ENCODE measurements at regions not wholly inside any gene's neighbourhood (a gene's known extent, or its start where the extent isn't known, plus 50 kb on each side); places are given as distances from the start of the nearest gene placed in this dataset.
"Not testable (repeated sequence)": the region's sequence is repeated elsewhere in the genome, so short reads cannot be mapped to it uniquely, and the experiment has no call there.

DNA sequence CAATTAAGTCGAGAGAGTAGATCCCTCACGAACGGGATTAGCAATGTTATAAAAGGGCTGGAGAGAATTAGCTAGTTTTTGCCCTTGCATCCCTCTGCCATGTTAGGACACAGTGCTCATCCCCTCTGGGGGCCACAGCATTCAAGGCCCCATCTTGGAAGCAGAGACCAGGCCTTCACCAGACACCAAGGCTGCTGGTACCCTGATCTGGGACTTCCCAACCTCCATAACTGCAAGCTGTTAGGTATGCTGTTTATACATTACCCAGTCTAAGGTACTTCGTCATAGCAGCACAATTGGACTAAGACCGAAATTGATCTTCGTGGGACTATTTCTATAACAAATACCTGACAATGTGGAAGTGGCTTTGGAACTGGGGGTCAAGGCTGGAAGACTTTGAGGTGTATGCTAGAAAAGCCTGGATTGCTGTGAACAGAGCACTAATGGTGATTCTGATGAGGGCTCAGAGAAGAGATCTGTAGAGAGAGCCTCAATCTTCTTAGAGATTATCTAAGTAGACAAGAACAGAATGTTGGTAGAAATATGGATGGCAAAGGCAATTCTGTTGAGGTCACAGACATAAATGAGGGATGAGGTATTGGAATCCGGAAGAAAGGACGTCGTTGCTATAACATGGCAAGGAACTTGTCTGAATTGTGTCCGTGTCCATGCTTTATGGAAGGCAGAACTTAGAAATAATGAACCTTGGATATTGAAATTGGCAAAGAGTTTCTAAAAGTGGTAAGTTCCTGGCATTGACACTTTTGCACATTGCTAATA, 83.8 kb upstream of the KIF26B start:
- in situ Hi-C loops (cut with MboI; ENCODE audit: low pct_unique_long_range_greater_than_20kb, low sequenced_read_pairs, unreplicated experiment) = no loop called here
- TF ChIP-seq, protein P1, sequence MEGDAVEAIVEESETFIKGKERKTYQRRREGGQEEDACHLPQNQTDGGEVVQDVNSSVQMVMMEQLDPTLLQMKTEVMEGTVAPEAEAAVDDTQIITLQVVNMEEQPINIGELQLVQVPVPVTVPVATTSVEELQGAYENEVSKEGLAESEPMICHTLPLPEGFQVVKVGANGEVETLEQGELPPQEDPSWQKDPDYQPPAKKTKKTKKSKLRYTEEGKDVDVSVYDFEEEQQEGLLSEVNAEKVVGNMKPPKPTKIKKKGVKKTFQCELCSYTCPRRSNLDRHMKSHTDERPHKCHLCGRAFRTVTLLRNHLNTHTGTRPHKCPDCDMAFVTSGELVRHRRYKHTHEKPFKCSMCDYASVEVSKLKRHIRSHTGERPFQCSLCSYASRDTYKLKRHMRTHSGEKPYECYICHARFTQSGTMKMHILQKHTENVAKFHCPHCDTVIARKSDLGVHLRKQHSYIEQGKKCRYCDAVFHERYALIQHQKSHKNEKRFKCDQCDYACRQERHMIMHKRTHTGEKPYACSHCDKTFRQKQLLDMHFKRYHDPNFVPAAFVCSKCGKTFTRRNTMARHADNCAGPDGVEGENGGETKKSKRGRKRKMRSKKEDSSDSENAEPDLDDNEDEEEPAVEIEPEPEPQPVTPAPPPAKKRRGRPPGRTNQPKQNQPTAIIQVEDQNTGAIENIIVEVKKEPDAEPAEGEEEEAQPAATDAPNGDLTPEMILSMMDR (IDR thresholded peaks at IDR 0.05; ENCODE audit: extremely low read depth, insufficient read depth, missing control alignments) = no peak
- no peak for DNase-seq (ENCODE audit: low spot score)

DNA sequence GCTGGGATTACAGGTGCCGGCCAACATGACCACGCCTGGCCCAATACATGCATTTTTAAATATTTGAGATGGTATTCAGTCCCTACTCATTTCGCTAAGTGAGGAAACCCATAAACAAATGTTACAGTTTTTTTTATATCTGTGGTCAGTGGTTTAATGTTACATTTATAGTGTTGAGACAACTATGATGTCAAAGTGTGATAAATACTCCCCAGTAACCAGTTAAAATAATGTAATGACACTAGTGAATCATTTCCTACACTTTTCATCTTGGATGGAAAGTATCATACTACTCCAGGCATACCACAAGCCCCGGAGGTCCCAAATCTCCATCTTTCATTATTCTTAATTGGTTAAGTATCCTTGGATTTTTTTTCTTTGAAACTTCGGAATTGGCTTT, 87.5 kb upstream of the KIF26B start:
- no peak for DNase-seq (ENCODE audit: low spot score)
- TF ChIP-seq, protein P1 (IDR thresholded peaks at IDR 0.05; ENCODE audit: extremely low read depth, insufficient read depth, missing control alignments) = no peak
- in situ Hi-C loops (cut with MboI; ENCODE audit: low pct_unique_long_range_greater_than_20kb, low sequenced_read_pairs, unreplicated experiment) = no loop called here

DNA sequence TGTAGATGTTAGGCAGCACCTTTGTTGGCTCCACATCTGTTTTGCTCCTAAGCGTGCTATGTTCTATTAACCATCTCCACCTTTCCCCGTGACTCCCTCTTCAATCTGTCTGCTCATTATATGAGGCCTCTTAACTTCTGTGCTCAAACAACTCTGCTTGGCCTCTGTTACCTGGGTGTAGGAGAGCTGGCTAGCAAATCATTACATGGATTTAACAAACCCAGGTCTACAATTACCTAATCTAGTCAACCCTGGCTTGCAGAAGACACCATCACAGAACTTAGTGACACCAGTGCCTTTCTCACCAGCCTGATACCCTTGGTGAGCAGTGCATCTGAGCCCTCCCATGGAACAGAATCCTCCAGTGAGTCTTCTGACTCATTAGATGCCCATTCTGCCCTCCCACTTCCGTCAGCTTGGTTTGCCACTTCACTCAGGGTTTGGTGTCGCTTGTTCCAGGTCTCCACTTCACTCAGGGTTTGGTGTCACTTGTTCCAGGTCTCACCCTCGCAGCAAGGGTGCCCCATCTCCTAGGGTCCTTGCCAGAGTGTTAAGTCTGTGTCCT, 92.0 kb upstream of the KIF26B start:
- TF ChIP-seq, protein P1 (IDR thresholded peaks at IDR 0.05; ENCODE audit: extremely low read depth, insufficient read depth, missing control alignments) = no peak

DNA sequence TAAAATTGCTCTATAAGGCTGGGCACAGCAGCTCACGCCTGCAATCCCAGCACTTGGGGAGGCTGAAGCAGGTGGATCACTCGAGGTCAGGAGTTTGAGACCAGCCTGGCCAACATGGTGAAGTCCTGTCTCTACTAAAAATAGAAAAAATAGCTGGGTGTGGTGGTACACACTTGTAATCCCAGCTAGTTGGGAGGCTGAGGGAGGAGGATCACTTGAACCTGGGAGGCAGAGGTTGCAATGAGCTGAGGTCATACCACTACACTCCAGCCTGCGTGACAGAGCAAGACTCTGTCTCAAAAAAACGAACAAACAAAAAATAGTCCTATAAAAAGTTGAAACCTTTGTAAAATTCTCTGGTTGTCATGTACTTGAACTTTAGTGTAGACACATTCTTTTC, 93.0 kb upstream of the KIF26B start:
- DNase-seq (ENCODE audit: low spot score); in situ Hi-C loops (cut with MboI; ENCODE audit: low pct_unique_long_range_greater_than_20kb, low sequenced_read_pairs, unreplicated experiment): not testable (repeated sequence)

More for the DNA sequence above, 92.0 kb upstream of the KIF26B start:
- DNase-seq (ENCODE audit: low spot score) = no peak
- in situ Hi-C loops (cut with MboI; ENCODE audit: low pct_unique_long_range_greater_than_20kb, low sequenced_read_pairs, unreplicated experiment) = no loop called here

DNA sequence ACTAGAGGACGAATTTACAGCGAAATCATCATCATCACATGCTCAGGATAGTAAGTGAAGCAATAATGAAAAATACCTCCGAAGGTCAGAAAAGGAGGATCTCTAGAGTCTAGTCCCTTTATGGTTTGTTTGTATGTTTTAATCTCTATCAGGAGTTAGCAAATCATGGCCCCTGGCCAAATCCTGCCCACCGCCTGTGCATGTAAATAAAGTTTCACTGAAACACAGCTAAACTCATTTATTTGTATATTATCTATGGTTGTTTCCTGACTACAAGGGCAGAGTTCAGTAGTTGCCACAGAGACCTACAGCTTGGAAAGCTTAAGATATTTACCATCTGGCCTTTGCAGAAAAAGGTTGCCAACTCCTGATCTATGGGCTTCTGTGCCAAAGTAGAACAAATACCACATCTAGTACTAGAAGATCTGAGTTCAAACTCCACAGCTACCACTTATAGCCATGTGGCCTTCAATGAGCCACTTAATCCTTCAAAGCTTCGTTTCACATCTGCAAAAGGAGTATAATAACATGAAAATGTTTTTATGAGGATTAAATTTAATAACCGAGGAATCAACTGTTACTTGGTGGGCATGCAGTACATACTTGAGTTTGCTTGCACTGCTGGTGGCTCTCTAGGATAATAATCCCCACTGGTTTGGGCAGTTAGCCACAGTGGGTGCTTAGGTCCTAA, 94.0 kb upstream of the KIF26B start:
- in situ Hi-C loops (cut with MboI; ENCODE audit: low pct_unique_long_range_greater_than_20kb, low sequenced_read_pairs, unreplicated experiment) = no loop called here
- no peak for DNase-seq (ENCODE audit: low spot score)
- TF ChIP-seq, protein P1 (IDR thresholded peaks at IDR 0.05; ENCODE audit: extremely low read depth, insufficient read depth, missing control alignments) = no peak

DNA sequence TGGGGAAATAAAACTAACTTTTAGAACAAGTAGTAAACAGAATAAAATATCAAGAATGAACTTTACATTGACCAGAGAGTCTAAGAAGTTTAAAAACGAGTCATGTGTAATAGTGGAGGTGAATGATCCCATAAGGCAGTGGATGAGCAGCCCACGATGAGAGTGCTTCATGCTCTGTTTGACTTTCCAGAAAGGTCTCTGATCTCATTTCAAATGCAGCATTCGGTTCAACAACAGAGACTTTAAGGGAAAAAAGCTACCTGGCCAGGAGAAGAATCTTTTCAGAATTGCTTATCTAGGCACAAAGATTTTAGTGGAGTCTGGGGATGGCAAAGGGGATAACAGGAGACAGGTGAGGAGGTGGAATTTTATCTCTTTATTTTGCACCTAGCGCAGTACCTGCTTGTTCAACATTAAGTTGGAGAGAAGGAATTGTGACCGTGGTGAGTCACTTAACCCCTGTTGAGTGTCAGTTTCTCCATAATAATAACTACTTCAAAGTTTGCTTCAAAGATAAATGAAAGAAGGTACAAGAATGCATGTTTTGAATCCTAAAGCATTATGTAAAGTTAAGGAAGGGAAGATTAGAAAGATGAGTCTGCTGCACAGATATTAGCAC, 94.9 kb upstream of the KIF26B start:
- no peak for DNase-seq (ENCODE audit: low spot score)
- TF ChIP-seq, protein P1 (IDR thresholded peaks at IDR 0.05; ENCODE audit: extremely low read depth, insufficient read depth, missing control alignments) = no peak
- in situ Hi-C loops (cut with MboI; ENCODE audit: low pct_unique_long_range_greater_than_20kb, low sequenced_read_pairs, unreplicated experiment) = no loop called here

Data from GM13977 (cell line).